ENCODE measurements at regions not wholly inside any gene's neighbourhood (a gene's known extent, or its start where the extent isn't known, plus 50 kb on each side); places are given as distances from the start of the nearest gene placed in this dataset.

DNA sequence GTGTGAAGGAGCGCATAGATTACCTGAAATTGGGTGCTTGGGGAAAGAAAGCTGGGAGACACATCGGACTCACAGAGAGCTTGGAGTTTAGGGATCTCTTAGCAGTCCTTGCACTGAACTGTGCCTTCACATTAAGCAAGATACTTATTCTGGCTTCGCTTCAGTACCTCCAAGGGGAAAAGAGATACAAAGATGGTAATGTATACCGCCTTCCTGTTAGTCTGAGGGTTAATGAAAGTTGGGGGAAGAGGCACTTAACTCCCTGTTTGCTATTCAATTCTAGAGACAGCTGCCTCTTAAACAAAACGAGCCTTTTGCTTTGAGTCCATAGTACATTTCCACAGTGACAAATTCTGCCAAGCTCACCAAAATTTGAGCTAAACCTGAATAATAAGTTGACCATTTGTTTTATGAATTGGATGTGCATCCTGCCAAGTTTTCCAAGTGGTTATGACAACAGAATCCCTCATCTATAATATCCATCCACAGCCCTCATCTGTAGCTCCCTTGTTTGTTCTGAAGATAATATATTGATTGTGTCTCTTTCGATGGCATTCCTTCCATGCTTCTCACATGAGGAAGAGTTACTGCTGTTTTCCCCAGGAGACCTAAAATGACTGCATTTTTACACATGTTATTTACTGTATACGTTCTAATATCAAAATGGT, 287.1 kb upstream of the ATP5MC3 start:
- TF ChIP-seq, protein P1, sequence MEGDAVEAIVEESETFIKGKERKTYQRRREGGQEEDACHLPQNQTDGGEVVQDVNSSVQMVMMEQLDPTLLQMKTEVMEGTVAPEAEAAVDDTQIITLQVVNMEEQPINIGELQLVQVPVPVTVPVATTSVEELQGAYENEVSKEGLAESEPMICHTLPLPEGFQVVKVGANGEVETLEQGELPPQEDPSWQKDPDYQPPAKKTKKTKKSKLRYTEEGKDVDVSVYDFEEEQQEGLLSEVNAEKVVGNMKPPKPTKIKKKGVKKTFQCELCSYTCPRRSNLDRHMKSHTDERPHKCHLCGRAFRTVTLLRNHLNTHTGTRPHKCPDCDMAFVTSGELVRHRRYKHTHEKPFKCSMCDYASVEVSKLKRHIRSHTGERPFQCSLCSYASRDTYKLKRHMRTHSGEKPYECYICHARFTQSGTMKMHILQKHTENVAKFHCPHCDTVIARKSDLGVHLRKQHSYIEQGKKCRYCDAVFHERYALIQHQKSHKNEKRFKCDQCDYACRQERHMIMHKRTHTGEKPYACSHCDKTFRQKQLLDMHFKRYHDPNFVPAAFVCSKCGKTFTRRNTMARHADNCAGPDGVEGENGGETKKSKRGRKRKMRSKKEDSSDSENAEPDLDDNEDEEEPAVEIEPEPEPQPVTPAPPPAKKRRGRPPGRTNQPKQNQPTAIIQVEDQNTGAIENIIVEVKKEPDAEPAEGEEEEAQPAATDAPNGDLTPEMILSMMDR (IDR thresholded peaks at IDR 0.05; ENCODE audit: insufficient read depth, low read length) = no peak
- TF ChIP-seq, protein P2, sequence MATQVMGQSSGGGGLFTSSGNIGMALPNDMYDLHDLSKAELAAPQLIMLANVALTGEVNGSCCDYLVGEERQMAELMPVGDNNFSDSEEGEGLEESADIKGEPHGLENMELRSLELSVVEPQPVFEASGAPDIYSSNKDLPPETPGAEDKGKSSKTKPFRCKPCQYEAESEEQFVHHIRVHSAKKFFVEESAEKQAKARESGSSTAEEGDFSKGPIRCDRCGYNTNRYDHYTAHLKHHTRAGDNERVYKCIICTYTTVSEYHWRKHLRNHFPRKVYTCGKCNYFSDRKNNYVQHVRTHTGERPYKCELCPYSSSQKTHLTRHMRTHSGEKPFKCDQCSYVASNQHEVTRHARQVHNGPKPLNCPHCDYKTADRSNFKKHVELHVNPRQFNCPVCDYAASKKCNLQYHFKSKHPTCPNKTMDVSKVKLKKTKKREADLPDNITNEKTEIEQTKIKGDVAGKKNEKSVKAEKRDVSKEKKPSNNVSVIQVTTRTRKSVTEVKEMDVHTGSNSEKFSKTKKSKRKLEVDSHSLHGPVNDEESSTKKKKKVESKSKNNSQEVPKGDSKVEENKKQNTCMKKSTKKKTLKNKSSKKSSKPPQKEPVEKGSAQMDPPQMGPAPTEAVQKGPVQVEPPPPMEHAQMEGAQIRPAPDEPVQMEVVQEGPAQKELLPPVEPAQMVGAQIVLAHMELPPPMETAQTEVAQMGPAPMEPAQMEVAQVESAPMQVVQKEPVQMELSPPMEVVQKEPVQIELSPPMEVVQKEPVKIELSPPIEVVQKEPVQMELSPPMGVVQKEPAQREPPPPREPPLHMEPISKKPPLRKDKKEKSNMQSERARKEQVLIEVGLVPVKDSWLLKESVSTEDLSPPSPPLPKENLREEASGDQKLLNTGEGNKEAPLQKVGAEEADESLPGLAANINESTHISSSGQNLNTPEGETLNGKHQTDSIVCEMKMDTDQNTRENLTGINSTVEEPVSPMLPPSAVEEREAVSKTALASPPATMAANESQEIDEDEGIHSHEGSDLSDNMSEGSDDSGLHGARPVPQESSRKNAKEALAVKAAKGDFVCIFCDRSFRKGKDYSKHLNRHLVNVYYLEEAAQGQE (IDR thresholded peaks at IDR 0.05; ENCODE audit: insufficient replicate concordance, low read depth) = no peak
- TF ChIP-seq POLR2AphosphoS5 (IDR thresholded peaks at IDR 0.05; ENCODE audit: low read depth) (no peak), GABPA (IDR thresholded peaks at IDR 0.05; ENCODE audit: low read depth) (no peak), SPI1 (IDR thresholded peaks at IDR 0.05; ENCODE audit: borderline replicate concordance, low read depth) (no peak)
- H3K27me3 ChIP-seq (ENCODE audit: insufficient read depth, poor library complexity, severe bottlenecking) = no peaks in the 10 kb centered on the region
- no peak overlapping the region for H3K27ac ChIP-seq (replicated peaks)
- no peak for DNase-seq (ENCODE audit: low read depth in 1 of 2, low spot score in 1 of 2)
- no peak overlapping the region for H3K4me3 ChIP-seq (replicated peaks; ENCODE audit: insufficient read depth, low read length)

DNA sequence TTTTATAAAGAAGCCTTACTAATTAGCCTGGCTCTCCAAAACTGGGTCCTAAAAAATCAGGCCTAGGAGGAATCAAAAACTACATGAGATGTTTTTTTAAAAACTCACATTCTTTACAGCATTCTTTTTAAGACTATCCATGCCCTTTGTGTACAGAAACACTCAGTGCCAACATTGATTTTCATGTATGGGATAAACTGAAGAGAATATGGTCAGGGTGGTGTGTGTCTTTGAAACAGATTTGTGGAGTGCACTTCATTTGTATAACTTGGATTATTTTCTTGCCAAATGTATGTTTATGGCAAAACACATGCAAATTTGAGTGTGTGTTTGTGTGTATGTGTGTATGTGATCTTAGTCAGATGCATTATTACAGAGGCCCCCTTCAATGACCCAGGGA, 283.6 kb upstream of the ATP5MC3 start:
- TF ChIP-seq POLR2AphosphoS5 (IDR thresholded peaks at IDR 0.05; ENCODE audit: low read depth) (no peak), SPI1 (IDR thresholded peaks at IDR 0.05; ENCODE audit: borderline replicate concordance, low read depth) (no peak), GABPA (IDR thresholded peaks at IDR 0.05; ENCODE audit: low read depth) (no peak)
- TF ChIP-seq, protein P1 (IDR thresholded peaks at IDR 0.05; ENCODE audit: insufficient read depth, low read length) = no peak
- TF ChIP-seq, protein P2 (IDR thresholded peaks at IDR 0.05; ENCODE audit: insufficient replicate concordance, low read depth) = no peak
- H3K4me3 ChIP-seq (replicated peaks; ENCODE audit: insufficient read depth, low read length) = no peak overlapping the region
- peak overlapping the region; percentile 94 for H3K27ac ChIP-seq (replicated peaks)
- H3K27me3 ChIP-seq (ENCODE audit: insufficient read depth, poor library complexity, severe bottlenecking) = no peaks in the 10 kb centered on the region
- DNase-seq (ENCODE audit: low read depth in 1 of 2, low spot score in 1 of 2) = no peak

DNA sequence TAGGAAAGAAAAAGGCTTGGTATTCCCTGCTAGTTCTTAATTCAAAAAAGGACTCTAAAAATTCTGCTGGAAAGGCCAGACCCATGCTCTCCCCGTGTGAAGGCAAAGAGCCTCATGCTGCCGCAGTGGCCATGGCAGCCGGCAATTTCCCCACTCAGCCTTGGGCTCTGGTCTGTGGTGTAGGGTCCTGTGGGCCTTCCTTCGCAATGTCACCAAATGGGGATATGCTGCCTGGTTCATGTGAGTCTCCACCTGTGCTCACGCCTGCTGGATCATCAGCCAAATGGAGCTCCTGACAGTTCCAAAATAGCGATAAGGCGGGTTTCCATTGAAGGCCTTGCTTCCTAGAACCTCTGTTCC, 282.8 kb upstream of the ATP5MC3 start:
- DNase-seq (ENCODE audit: low read depth in 1 of 2, low spot score in 1 of 2) = peak in 1 of 2 experiments; percentile 33
- H3K27ac ChIP-seq (replicated peaks) = peak overlapping the region; percentile 94
- H3K4me3 ChIP-seq (replicated peaks; ENCODE audit: insufficient read depth, low read length) = no peak overlapping the region
- TF ChIP-seq SPI1 (IDR thresholded peaks at IDR 0.05; ENCODE audit: borderline replicate concordance, low read depth) (no peak), POLR2AphosphoS5 (IDR thresholded peaks at IDR 0.05; ENCODE audit: low read depth) (no peak), GABPA (IDR thresholded peaks at IDR 0.05; ENCODE audit: low read depth) (no peak)
- TF ChIP-seq, protein P1 (IDR thresholded peaks at IDR 0.05; ENCODE audit: insufficient read depth, low read length) = no peak
- TF ChIP-seq, protein P2 (IDR thresholded peaks at IDR 0.05; ENCODE audit: insufficient replicate concordance, low read depth) = no peak
- no peaks in the 10 kb centered on the region for H3K27me3 ChIP-seq (ENCODE audit: insufficient read depth, poor library complexity, severe bottlenecking)

All from HL-60 (cell line).